Omental fat pad (tissue), 3 donors: ENCODE measurements at regions not wholly inside any gene's neighbourhood (a gene's known extent, or its start where the extent isn't known, plus 50 kb on each side); places are given as distances from the start of the nearest gene placed in this dataset.

Source experiments
- ATAC-seq: fragments of 150-250 bp; one replicate; pipeline ENCODE4 v1.9.1; 2016; ENCODE audit warnings: mild to moderate bottlenecking, moderate library complexity; ENCODE audit not compliant: low FRiP score
- DNase-seq: peaks from one replicate; pipeline ENCODE4 v3.0.0-alpha.2; 2019; ENCODE audit warnings: low spot score
- TF ChIP-seq, protein P1 (sequence below), 3 donors: fragments of 450-650 bp; IDR thresholded peaks; one replicate each; pipeline ENCODE4 v1.5.1; 2016 to 2017; ENCODE audit warnings: antibody characterized with exemption in 3 of 3, mild to moderate bottlenecking in 3 of 3, moderate library complexity in 2 of 3

DNA sequence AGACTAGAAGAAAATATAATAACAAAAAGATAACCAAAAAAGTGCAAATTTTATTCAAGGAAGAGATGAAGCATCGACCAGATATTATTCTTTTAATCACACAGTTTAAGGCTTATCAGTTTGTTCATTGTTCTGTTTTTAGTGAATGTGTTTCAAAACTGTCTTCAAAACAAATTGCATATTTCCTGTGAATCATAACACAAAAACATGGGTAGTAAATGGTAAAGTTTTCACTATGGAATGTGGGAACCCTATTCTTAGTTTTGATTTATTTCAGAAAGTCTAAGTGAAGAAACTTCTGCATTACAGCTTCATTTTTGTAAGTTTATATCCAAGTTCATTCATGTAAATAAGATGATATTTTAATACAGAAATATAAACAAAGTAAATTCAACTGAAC, 207.6 kb upstream of the LUZP2 start:
- no peak for DNase-seq
- ATAC-seq, result no peak
- TF ChIP-seq, protein P1, sequence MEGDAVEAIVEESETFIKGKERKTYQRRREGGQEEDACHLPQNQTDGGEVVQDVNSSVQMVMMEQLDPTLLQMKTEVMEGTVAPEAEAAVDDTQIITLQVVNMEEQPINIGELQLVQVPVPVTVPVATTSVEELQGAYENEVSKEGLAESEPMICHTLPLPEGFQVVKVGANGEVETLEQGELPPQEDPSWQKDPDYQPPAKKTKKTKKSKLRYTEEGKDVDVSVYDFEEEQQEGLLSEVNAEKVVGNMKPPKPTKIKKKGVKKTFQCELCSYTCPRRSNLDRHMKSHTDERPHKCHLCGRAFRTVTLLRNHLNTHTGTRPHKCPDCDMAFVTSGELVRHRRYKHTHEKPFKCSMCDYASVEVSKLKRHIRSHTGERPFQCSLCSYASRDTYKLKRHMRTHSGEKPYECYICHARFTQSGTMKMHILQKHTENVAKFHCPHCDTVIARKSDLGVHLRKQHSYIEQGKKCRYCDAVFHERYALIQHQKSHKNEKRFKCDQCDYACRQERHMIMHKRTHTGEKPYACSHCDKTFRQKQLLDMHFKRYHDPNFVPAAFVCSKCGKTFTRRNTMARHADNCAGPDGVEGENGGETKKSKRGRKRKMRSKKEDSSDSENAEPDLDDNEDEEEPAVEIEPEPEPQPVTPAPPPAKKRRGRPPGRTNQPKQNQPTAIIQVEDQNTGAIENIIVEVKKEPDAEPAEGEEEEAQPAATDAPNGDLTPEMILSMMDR (IDR thresholded peaks at IDR 0.05), result no peak

DNA sequence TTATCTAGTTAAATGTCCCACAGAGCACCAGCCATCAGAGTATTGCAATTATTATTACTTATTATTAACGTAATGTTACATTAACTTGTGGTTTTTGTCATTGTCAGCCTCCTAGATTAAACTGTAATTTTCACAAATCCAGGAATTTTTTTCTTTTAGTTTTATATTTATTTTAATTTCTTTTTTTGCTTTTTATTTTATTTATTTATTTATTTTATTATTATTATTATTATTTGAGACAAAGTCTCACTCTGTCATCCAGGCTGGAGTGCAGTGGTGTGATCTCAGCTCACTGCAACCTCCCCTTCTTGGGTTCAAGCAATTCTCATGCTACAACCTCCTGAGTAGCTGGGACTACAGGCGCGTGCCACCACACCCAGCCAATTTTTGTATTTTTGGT, 202.9 kb upstream of the LUZP2 start:
- DNase-seq (no peak), ATAC-seq (no peak)
- TF ChIP-seq, protein P1 (IDR thresholded peaks at IDR 0.05), result no peak

DNA sequence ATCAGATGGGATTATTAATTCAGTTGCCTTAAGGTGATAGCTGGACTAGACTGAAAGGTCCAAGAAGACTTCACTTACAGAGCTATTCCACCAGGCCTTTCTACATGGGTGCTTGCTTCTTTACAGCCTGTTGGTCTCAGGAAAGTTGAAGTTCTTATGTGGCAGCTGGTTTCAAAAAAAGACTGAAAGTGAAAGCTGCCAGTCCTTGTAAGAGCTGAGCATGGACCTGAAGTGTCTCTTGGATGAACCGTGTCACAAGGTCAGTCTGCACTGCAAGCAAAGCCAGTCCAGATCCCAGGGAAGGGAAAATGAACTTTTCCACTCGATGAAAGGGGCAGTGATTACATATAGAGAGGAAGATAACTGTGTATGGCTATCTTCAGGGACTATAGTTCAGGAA, 201.5 kb upstream of the LUZP2 start:
- TF ChIP-seq, protein P1 (IDR thresholded peaks at IDR 0.05), result no peak
- ATAC-seq (no peak), DNase-seq (no peak)

DNA sequence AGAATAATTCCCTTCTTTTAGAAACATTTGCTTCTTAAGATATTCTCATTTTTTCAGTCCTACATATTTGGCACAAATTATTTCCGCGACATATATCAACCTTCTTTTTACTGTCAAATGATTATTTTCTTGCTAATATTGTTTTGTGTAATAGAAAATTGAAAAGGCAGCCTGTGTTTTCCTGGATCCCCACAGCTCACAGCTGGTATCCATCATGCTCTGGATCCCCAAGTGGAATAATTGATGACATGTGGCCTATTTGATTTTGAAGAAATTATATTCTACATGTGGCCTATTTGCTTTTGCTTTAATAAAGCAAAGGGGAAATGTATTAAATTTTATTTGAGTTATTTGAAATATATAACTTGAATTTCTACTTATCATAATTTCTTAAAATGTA, 199.4 kb upstream of the LUZP2 start:
- TF ChIP-seq, protein P1 (IDR thresholded peaks at IDR 0.05), result no peak
- ATAC-seq (no peak), DNase-seq (no peak)

DNA sequence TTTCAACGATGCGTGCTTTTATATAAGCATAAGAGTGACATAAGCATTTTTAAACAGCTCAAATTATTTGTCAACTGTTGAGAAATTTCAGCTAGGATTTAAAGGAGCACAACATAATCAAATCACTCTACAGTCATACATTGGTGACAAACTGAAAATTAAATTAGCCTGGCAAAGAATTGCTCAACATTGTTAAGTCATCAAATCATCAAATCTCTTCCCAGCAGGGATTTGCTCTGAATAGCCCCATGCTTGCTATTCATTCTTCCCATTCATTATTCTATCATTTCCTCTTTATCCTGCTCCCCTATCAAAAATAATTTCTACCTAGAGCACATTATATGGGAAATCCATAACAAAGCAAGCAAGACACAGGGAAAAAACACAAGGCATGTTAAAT, 198.7 kb upstream of the LUZP2 start:
- ATAC-seq (no peak), DNase-seq (no peak)
- TF ChIP-seq, protein P1 (IDR thresholded peaks at IDR 0.05), result no peak

DNA sequence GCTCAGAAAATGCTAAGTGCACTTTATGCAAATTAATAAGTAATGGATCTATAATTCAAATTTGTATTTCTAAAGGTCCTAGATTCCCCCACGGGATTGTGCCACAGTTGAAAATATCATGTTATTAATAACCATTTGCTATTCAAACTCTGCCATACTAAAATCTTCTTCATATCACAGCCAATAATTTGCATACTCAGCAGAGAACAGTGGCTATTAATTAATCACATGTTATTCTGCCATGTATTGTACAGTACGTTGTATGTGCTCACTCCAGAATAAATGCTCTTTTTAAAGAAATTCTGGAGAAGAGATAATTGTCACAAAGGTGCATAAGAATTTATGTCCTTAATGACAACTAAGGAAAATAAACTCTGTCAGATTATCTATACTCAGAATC, 184.9 kb upstream of the LUZP2 start:
- ATAC-seq, result no peak
- TF ChIP-seq, protein P1 (IDR thresholded peaks at IDR 0.05), result no peak
- DNase-seq, result no peak

DNA sequence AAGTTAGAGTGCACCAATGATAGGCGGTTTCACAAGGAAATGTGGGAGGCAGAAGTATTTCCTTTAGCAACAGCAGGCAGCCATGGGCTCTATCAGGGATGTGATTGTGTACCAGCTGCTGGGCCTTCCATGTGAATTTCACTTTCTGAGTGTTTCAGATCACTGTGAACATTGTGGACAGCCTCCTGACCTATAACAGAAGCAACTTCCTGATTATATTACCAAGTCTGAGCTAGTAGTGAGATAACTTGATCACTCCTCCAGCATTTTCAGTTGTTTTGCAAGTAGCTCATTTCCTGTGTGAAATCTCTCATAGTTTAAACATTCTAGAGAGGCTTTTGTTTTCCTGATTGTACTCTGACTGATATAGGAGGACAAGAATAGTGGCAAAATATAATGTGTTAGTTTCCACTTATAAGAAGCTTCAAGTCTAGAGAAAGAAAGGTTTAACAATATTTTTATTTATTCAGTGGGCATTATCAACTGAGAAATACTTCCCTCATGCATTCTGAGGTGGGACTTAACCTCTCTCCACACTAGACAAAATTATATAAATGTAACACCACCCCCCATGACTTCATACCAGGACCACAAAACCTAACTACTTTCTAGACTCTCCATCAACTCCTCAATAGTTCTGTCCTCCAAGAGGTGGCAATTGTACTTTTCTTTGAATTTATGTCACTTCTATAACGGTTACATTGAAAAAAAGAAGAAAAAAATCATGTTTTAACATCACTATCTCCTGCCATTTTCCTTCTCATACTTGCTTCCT, 184.2 kb upstream of the LUZP2 start:
- DNase-seq (no peak), ATAC-seq (no peak)
- TF ChIP-seq, protein P1 (IDR thresholded peaks at IDR 0.05), result no peak
